ENCODE measurements at regions not wholly inside any gene's neighbourhood (a gene's known extent, or its start where the extent isn't known, plus 50 kb on each side); places are given as distances from the start of the nearest gene placed in this dataset.
"Not testable (repeated sequence)": the region's sequence is repeated elsewhere in the genome, so short reads cannot be mapped to it uniquely, and the experiment has no call there.

DNA sequence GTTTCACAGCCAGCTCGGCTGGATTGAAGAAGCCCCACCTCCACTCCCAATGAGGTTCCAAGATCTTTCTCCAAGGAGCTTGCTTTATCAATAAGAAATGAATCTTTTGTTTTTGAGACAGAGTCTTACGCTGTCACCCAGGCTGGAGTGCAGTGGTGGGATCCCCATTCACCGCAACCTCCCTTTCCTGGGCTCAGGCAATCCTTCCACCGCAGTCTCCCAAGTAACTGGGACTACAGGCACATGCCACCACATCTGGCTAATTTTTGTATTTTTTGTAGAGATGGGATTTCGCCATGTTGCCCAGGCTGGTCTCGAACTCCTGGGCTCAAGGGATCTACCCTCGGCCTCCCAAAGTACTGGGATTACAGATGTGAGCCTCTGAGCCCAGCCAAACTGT lies 175.3 kb downstream of the OR4M2 start:
- H3K79me2 ChIP-seq (ENCODE audit: control insufficient read depth, insufficient read depth, low read length); POLR2A ChIA-PET: not testable (repeated sequence)

DNA sequence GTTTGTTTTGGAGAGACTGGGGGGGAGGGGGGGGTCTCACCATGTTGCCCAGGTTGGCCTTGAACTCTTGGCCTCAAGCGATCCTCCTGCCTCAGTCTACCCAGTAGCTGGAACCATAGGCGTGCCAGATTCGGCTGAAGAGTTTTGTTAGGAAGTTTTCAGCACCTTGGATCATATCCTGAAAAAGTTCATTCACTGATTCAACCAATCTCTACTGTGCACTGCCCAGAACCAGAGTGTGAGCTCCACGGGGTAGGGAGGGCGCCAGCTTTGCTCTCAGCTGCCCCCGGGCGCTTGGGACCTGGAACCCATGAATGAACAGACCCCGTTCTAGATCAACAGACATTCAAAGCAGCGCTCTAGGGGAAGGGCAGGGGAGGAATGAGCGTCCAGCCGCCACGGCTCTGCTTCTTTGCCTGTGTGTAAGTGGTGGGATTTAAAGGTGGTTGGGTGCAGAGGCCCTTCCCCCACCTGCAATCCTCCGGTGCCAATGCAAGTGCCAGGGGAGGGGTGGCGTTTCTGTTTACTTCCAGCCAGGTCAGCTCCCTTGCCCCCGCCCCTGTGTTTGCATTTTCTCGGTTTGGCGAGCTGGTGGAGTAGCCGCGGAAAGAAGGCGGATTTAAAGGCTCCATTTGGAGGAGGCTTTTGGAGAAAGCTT lies 176.2 kb downstream of the OR4M2 start:
- dilution Hi-C loops (cut with MboI; ENCODE audit: extremely low pct_ligation_motif_present, low sequenced_read_pairs); intact Hi-C loops (cut with micrococcal nuclease); H3K9me1 ChIP-seq (replicated peaks; ENCODE audit: control insufficient read depth, extremely low read depth, insufficient read depth, low read length); POLR2A ChIA-PET; CTCF ChIA-PET; H3K9ac ChIP-seq (replicated peaks; ENCODE audit: extremely low read depth, insufficient read depth, low read length); H3K79me2 ChIP-seq (ENCODE audit: control insufficient read depth, insufficient read depth, low read length); H3K27me3 ChIP-seq (ENCODE audit: control insufficient read depth in 2 of 2, insufficient read depth in 2 of 2, low read length in 2 of 2); DNase-seq (ENCODE audit: low read depth, low spot score); H3K36me3 ChIP-seq (ENCODE audit: control insufficient read depth in 2 of 2, extremely low read depth in 1 of 2, insufficient read depth in 2 of 2, low read length in 2 of 2); H3K4me1 ChIP-seq (ENCODE audit: control insufficient read depth, extremely low read depth, insufficient read depth, low read length); BruUV-seq (replicated peaks); H4K20me1 ChIP-seq (replicated peaks; ENCODE audit: control insufficient read depth, extremely low read depth, insufficient read depth, low read length); H3K27ac ChIP-seq (ENCODE audit: insufficient read depth, low read depth, low read length); H3K4me3 ChIP-seq (replicated peaks in 1 of 3; ENCODE audit: insufficient read depth in 1 of 3, low read depth in 1 of 3, low read length in 3 of 3); FAIRE-seq; H3K4me2 ChIP-seq (ENCODE audit: insufficient read depth, low read length); H2AFZ ChIP-seq (ENCODE audit: low read depth, low read length): not testable (repeated sequence)
- H3K9me3 ChIP-seq (replicated peaks; ENCODE audit: control insufficient read depth, insufficient read depth, low read length): peaks cover 16% of the 10 kb centered on the region

More for the DNA sequence above, 175.3 kb downstream of the OR4M2 start:
- H3K27me3 ChIP-seq (ENCODE audit: control insufficient read depth in 2 of 2, insufficient read depth in 2 of 2, low read length in 2 of 2); H3K9me1 ChIP-seq (replicated peaks; ENCODE audit: control insufficient read depth, extremely low read depth, insufficient read depth, low read length); H4K20me1 ChIP-seq (replicated peaks; ENCODE audit: control insufficient read depth, extremely low read depth, insufficient read depth, low read length); DNase-seq (ENCODE audit: low read depth, low spot score); CTCF ChIA-PET; H3K27ac ChIP-seq (ENCODE audit: insufficient read depth, low read depth, low read length); H3K36me3 ChIP-seq (ENCODE audit: control insufficient read depth in 2 of 2, extremely low read depth in 1 of 2, insufficient read depth in 2 of 2, low read length in 2 of 2); FAIRE-seq; BruUV-seq (replicated peaks); H3K4me3 ChIP-seq (replicated peaks in 1 of 3; ENCODE audit: insufficient read depth in 1 of 3, low read depth in 1 of 3, low read length in 3 of 3); H3K4me1 ChIP-seq (ENCODE audit: control insufficient read depth, extremely low read depth, insufficient read depth, low read length); dilution Hi-C loops (cut with MboI; ENCODE audit: extremely low pct_ligation_motif_present, low sequenced_read_pairs); H2AFZ ChIP-seq (ENCODE audit: low read depth, low read length); H3K9ac ChIP-seq (replicated peaks; ENCODE audit: extremely low read depth, insufficient read depth, low read length); H3K4me2 ChIP-seq (ENCODE audit: insufficient read depth, low read length); intact Hi-C loops (cut with micrococcal nuclease): not testable (repeated sequence)
- H3K9me3 ChIP-seq (replicated peaks; ENCODE audit: control insufficient read depth, insufficient read depth, low read length): peaks cover 20% of the 10 kb centered on the region
